HFF-Myc (cell line): ENCODE measurements at regions not wholly inside any gene's neighbourhood (a gene's known extent, or its start where the extent isn't known, plus 50 kb on each side); places are given as distances from the start of the nearest gene placed in this dataset.

Source experiments
- DNase-seq: peaks from one replicate; pipeline ENCODE4 v3.0.0-alpha.2; 2011; ENCODE audit warnings: low read depth; ENCODE audit errors: extremely low read depth
- H3K4me3 ChIP-seq: replicated peaks from 2 replicates; pipeline ENCODE4 v1.5.1; 2011; ENCODE audit warnings: low read depth, mild to moderate bottlenecking, control low read depth, low read length
- TF ChIP-seq, protein P1 (sequence below): IDR thresholded peaks from 2 replicates; pipeline ENCODE4 v1.5.1; 2012; ENCODE audit warnings: mild to moderate bottlenecking, low read depth, low read length, control low read depth; ENCODE audit errors: missing control alignments

GRCh38 chr13:70908795-70909194 lies 800.5 kb upstream of the KLHL1 start:
- TF ChIP-seq, protein P1, sequence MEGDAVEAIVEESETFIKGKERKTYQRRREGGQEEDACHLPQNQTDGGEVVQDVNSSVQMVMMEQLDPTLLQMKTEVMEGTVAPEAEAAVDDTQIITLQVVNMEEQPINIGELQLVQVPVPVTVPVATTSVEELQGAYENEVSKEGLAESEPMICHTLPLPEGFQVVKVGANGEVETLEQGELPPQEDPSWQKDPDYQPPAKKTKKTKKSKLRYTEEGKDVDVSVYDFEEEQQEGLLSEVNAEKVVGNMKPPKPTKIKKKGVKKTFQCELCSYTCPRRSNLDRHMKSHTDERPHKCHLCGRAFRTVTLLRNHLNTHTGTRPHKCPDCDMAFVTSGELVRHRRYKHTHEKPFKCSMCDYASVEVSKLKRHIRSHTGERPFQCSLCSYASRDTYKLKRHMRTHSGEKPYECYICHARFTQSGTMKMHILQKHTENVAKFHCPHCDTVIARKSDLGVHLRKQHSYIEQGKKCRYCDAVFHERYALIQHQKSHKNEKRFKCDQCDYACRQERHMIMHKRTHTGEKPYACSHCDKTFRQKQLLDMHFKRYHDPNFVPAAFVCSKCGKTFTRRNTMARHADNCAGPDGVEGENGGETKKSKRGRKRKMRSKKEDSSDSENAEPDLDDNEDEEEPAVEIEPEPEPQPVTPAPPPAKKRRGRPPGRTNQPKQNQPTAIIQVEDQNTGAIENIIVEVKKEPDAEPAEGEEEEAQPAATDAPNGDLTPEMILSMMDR: no peak
- H3K4me3 ChIP-seq: no peak overlapping the region
- DNase-seq: no peak

- no peak for DNase-seq
- no peak overlapping the region for H3K4me3 ChIP-seq
- TF ChIP-seq, protein P1: no peak
These were observed 796.8 kb upstream of the KLHL1 start for GRCh38 chr13:70905035-70905434.

DNA sequence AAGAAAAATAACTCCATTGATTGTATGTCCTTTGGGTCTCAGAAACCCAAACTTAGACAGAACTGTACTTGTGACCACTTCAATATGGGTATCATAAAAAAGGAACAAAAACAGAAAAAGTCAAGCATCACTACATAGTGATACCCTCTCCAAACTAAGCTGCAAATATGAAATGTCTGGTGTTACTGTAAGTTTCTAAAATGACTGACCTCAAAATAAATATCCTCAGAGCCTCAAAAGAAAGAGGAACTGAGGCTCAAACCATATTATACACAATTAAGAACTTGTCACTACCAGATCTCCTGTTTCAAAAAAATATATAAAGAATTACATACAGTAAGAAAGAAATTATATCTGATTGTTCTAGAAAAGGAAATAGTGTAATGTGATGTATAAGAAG lies 787.9 kb upstream of the KLHL1 start:
- TF ChIP-seq, protein P1: no peak
- no peak for DNase-seq

GRCh38 chr13:70895599-70895998 lies 787.3 kb upstream of the KLHL1 start:
- DNase-seq: no peak
- no peak overlapping the region for H3K4me3 ChIP-seq
- TF ChIP-seq, protein P1: no peak

More for the DNA sequence above, 787.9 kb upstream of the KLHL1 start:
- no peak overlapping the region for H3K4me3 ChIP-seq

DNA sequence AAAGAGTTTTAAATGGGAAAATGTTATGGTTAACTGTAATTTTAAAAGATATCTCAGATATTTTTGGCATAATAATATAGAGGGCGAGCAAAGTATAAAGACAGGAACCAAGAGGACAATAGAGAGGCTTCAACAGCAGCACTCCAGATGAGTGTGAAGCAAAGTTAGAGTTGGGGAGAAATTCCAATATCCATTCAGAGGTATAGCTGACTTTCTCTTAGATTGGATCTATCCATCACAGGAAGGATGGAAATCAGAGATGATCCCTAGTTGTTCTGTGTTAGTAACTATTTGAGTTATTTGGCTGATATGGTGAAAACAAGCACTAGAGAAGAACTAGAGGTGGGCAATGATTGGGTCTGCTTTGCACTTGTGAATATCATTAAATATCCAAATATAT lies 786.0 kb upstream of the KLHL1 start:
- TF ChIP-seq, protein P1: no peak
- no peak for DNase-seq
- no peak overlapping the region for H3K4me3 ChIP-seq

- no peak for DNase-seq
- TF ChIP-seq, protein P1: no peak
- H3K4me3 ChIP-seq: no peak overlapping the region
These were observed 785.6 kb upstream of the KLHL1 start for GRCh38 chr13:70893832-70894231.

DNA sequence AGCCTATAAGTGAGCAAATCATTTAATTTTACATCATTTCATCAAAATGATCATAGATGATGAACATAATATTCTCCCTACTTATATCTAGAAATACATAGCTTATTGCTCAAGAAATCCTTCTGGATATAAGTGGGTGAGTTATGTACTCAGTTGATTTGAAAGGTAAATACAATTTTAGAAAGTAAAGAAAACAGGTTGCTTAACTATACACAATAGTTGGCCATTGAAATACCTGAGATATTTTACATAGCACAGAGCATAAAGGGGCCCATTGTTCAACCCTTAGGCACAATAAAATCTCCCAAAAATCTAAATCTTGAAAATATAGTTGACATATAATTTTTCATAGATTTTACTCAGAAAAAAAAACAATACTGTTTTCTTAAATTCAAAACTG lies 782.0 kb upstream of the KLHL1 start:
- TF ChIP-seq, protein P1: no peak
- DNase-seq: no peak

More for the DNA sequence above, 782.0 kb upstream of the KLHL1 start:
- H3K4me3 ChIP-seq: no peak overlapping the region
